Activated T-helper 1 cell treated with anti-CD3 and anti-CD28 coated beads, Interleukin-12 subunit alpha, Interleukin-12 subunit beta, Interleukin-2, Interleukin-4 antibody, amounts not matched to agents 30 ng/mL and 10 ng/mL and 1 ng/mL, durations not matched to agents 14 hours and 24 hours and 36 hours (primary cell): ENCODE measurements at regions not wholly inside any gene's neighbourhood (a gene's known extent, or its start where the extent isn't known, plus 50 kb on each side); places are given as distances from the start of the nearest gene placed in this dataset.

ENCODE experiments used
- DNase-seq: peaks from one replicate; pipeline ENCODE4 v3.0.0; 2021; ENCODE audit warnings: low spot score
- H3K27ac Mint-ChIP-seq: one replicate; pipeline ENCODE4 v1.8.0; 2021; ENCODE audit warnings: mild to moderate bottlenecking, mixed read lengths
- H3K27me3 Mint-ChIP-seq: one replicate; pipeline ENCODE4 v1.8.0; 2022; ENCODE audit warnings: mild to moderate bottlenecking, moderate library complexity, mixed read lengths; ENCODE audit not compliant: insufficient read depth
- H3K36me3 Mint-ChIP-seq: one replicate; pipeline ENCODE4 v1.8.0; 2021; ENCODE audit warnings: low read depth, mixed read lengths
- H3K4me1 Mint-ChIP-seq: one replicate; pipeline ENCODE4 v1.8.0; 2021; ENCODE audit warnings: low read depth, mixed read lengths
- H3K4me3 Mint-ChIP-seq: one replicate; pipeline ENCODE4 v1.8.0; 2021; ENCODE audit warnings: mild to moderate bottlenecking, moderate library complexity, mixed read lengths
- H3K9me3 Mint-ChIP-seq: one replicate; pipeline ENCODE4 v1.8.0; 2021; ENCODE audit warnings: mixed read lengths
- intact Hi-C: fragments of 100-400 bp; cut with micrococcal nuclease; formaldehyde crosslinking; loops from one replicate; pipeline ENCODE4 v1.15.1; 2024

GRCh38 chr14:61932974-61933373 is 170.8 kb downstream of the SNAPC1 start:
- DNase-seq: no peak
- Mint-ChIP-seq H3K27ac (no peak overlapping the region), H3K36me3 (no peaks in the 10 kb centered on the region), H3K4me1 (no peaks in the 10 kb centered on the region), H3K27me3 (peaks cover 7% of the 10 kb centered on the region), H3K4me3 (no peak overlapping the region), H3K9me3 (no peaks in the 10 kb centered on the region)
- intact Hi-C loops: no loop called here

- Mint-ChIP-seq H3K36me3 (no peaks in the 10 kb centered on the region), H3K4me1 (no peaks in the 10 kb centered on the region), H3K27me3 (peaks cover 8% of the 10 kb centered on the region), H3K27ac (no peak overlapping the region), H3K4me3 (no peak overlapping the region), H3K9me3 (no peaks in the 10 kb centered on the region)
- intact Hi-C loops: no loop called here
- DNase-seq: no peak
Observed at GRCh38 chr14:61934385-61934784, 172.2 kb downstream of the SNAPC1 start.

- no peak for DNase-seq
- Mint-ChIP-seq H3K4me1 (no peaks in the 10 kb centered on the region), H3K27me3 (peaks cover 22% of the 10 kb centered on the region), H3K36me3 (no peaks in the 10 kb centered on the region), H3K9me3 (peaks cover 5% of the 10 kb centered on the region), H3K27ac (no peak overlapping the region), H3K4me3 (no peak overlapping the region)
- intact Hi-C loops: no loop called here
Observed at GRCh38 chr14:61939776-61940175, 177.6 kb downstream of the SNAPC1 start.

- Mint-ChIP-seq H3K27ac (no peak overlapping the region), H3K36me3 (no peaks in the 10 kb centered on the region), H3K9me3 (peaks cover 8% of the 10 kb centered on the region), H3K4me1 (no peaks in the 10 kb centered on the region), H3K4me3 (no peak overlapping the region), H3K27me3 (peaks cover 22% of the 10 kb centered on the region)
- no peak for DNase-seq
- intact Hi-C loops: no loop called here
Observed at GRCh38 chr14:61940666-61941420, 178.6 kb downstream of the SNAPC1 start.

- H3K4me3 Mint-ChIP-seq: no peak overlapping the region
- no peaks in the 10 kb centered on the region for H3K4me1 Mint-ChIP-seq
- no peak for DNase-seq
- no peak overlapping the region for H3K27ac Mint-ChIP-seq
- peaks cover 22% of the 10 kb centered on the region for H3K27me3 Mint-ChIP-seq
- intact Hi-C loops: no loop called here
- H3K36me3 Mint-ChIP-seq: no peaks in the 10 kb centered on the region
- peaks cover 8% of the 10 kb centered on the region for H3K9me3 Mint-ChIP-seq
Observed at GRCh38 chr14:61941421-61942150, 179.4 kb downstream of the SNAPC1 start.

- intact Hi-C loops: no loop called here
- no peaks in the 10 kb centered on the region for H3K4me1 Mint-ChIP-seq
- peaks cover 8% of the 10 kb centered on the region for H3K9me3 Mint-ChIP-seq
- no peaks in the 10 kb centered on the region for H3K36me3 Mint-ChIP-seq
- H3K27me3 Mint-ChIP-seq: peaks cover 3% of the 10 kb centered on the region
- DNase-seq: no peak
- no peak overlapping the region for H3K27ac Mint-ChIP-seq
- H3K4me3 Mint-ChIP-seq: no peak overlapping the region
Observed at GRCh38 chr14:61948376-61948775, 186.2 kb downstream of the SNAPC1 start.

GRCh38 chr14:61950340-61950739 is 188.1 kb downstream of the SNAPC1 start:
- no peaks in the 10 kb centered on the region for H3K36me3 Mint-ChIP-seq
- no peak overlapping the region for H3K4me3 Mint-ChIP-seq
- peaks cover 3% of the 10 kb centered on the region for H3K27me3 Mint-ChIP-seq
- no peak for DNase-seq
- no peak overlapping the region for H3K27ac Mint-ChIP-seq
- intact Hi-C loops: no loop called here
- H3K9me3 Mint-ChIP-seq: no peaks in the 10 kb centered on the region
- no peaks in the 10 kb centered on the region for H3K4me1 Mint-ChIP-seq

- intact Hi-C loops: no loop called here
- Mint-ChIP-seq H3K27ac (no peak overlapping the region), H3K9me3 (peaks cover 8% of the 10 kb centered on the region), H3K4me3 (no peak overlapping the region), H3K27me3 (peaks cover 7% of the 10 kb centered on the region), H3K36me3 (no peaks in the 10 kb centered on the region), H3K4me1 (no peaks in the 10 kb centered on the region)
- no peak for DNase-seq
Observed at GRCh38 chr14:61953602-61954001, 191.4 kb downstream of the SNAPC1 start.

GRCh38 chr14:61954306-61954705 is 192.1 kb downstream of the SNAPC1 start:
- Mint-ChIP-seq H3K4me1 (no peaks in the 10 kb centered on the region), H3K36me3 (no peaks in the 10 kb centered on the region)

GRCh38 chr14:61956517-61956916 is 194.3 kb downstream of the SNAPC1 start:
- intact Hi-C loops: no loop called here
- H3K4me3 Mint-ChIP-seq: no peak overlapping the region
- no peaks in the 10 kb centered on the region for H3K4me1 Mint-ChIP-seq
- H3K27ac Mint-ChIP-seq: no peak overlapping the region
- H3K36me3 Mint-ChIP-seq: no peaks in the 10 kb centered on the region
- peaks cover 7% of the 10 kb centered on the region for H3K27me3 Mint-ChIP-seq
- DNase-seq: no peak
- H3K9me3 Mint-ChIP-seq: peaks cover 10% of the 10 kb centered on the region

More at GRCh38 chr14:61954306-61954705, 192.1 kb downstream of the SNAPC1 start:
- intact Hi-C loops: no loop called here
- Mint-ChIP-seq H3K27me3 (peaks cover 7% of the 10 kb centered on the region), H3K9me3 (peaks cover 10% of the 10 kb centered on the region), H3K4me3 (no peak overlapping the region), H3K27ac (no peak overlapping the region)
- no peak for DNase-seq

GRCh38 chr14:61959348-61959747 is 197.1 kb downstream of the SNAPC1 start:
- DNase-seq: no peak
- Mint-ChIP-seq H3K36me3 (no peaks in the 10 kb centered on the region), H3K27ac (no peak overlapping the region), H3K27me3 (peaks cover 7% of the 10 kb centered on the region), H3K4me3 (no peak overlapping the region), H3K9me3 (peaks cover 10% of the 10 kb centered on the region), H3K4me1 (no peaks in the 10 kb centered on the region)
- intact Hi-C loops: no loop called here

GRCh38 chr14:61961369-61961768 is 199.1 kb downstream of the SNAPC1 start:
- no peak overlapping the region for H3K4me3 Mint-ChIP-seq
- no peak overlapping the region for H3K27ac Mint-ChIP-seq
- no peaks in the 10 kb centered on the region for H3K4me1 Mint-ChIP-seq
- intact Hi-C loops: no loop called here
- peaks cover 9% of the 10 kb centered on the region for H3K9me3 Mint-ChIP-seq
- DNase-seq: no peak
- H3K36me3 Mint-ChIP-seq: no peaks in the 10 kb centered on the region
- H3K27me3 Mint-ChIP-seq: peaks cover 13% of the 10 kb centered on the region

GRCh38 chr14:61963926-61964325 is 201.7 kb downstream of the SNAPC1 start:
- peaks cover 10% of the 10 kb centered on the region for H3K27me3 Mint-ChIP-seq

More at GRCh38 chr14:61963926-61964325, 201.7 kb downstream of the SNAPC1 start:
- no peaks in the 10 kb centered on the region for H3K36me3 Mint-ChIP-seq
- intact Hi-C loops: no loop called here
- no peak overlapping the region for H3K27ac Mint-ChIP-seq
- H3K4me1 Mint-ChIP-seq: no peaks in the 10 kb centered on the region
- H3K4me3 Mint-ChIP-seq: no peak overlapping the region
- no peak for DNase-seq
- no peaks in the 10 kb centered on the region for H3K9me3 Mint-ChIP-seq
